Omental fat pad (tissue), 3 donors: ENCODE measurements at regions not wholly inside any gene's neighbourhood (a gene's known extent, or its start where the extent isn't known, plus 50 kb on each side); places are given as distances from the start of the nearest gene placed in this dataset.

Experiments
- ATAC-seq: fragments of 150-250 bp; one replicate; pipeline ENCODE4 v1.9.1; 2016; ENCODE audit warnings: mild to moderate bottlenecking, moderate library complexity; ENCODE audit not compliant: low FRiP score
- DNase-seq: peaks from one replicate; pipeline ENCODE4 v3.0.0-alpha.2; 2019; ENCODE audit warnings: low spot score
- TF ChIP-seq, protein P1 (sequence below), 3 donors: fragments of 450-650 bp; IDR thresholded peaks; one replicate each; pipeline ENCODE4 v1.5.1; 2016 to 2017; ENCODE audit warnings: antibody characterized with exemption in 3 of 3, mild to moderate bottlenecking in 3 of 3, moderate library complexity in 2 of 3

DNA sequence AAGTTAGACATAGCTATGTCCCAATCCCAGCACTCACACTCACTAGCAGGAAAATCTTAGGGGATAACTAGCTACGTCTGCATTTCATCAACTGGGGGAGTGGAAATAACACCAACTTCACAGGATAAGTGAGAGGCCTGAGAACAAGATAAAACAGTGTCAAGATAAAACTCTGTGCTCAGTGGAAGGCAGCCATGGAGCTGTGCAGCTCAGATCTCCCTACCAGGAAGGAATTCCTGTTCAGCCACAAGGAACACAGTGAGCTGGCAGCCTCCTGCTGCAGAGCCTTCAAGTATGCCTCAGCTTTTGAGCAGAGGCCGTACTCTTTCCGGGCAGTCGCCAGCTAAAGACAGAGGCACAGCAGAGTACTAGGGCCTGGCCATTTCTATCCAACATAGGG, 115.8 kb upstream of the TOPAZ1 start:
- ATAC-seq (peak; percentile 58), DNase-seq (no peak)
- TF ChIP-seq, protein P1, sequence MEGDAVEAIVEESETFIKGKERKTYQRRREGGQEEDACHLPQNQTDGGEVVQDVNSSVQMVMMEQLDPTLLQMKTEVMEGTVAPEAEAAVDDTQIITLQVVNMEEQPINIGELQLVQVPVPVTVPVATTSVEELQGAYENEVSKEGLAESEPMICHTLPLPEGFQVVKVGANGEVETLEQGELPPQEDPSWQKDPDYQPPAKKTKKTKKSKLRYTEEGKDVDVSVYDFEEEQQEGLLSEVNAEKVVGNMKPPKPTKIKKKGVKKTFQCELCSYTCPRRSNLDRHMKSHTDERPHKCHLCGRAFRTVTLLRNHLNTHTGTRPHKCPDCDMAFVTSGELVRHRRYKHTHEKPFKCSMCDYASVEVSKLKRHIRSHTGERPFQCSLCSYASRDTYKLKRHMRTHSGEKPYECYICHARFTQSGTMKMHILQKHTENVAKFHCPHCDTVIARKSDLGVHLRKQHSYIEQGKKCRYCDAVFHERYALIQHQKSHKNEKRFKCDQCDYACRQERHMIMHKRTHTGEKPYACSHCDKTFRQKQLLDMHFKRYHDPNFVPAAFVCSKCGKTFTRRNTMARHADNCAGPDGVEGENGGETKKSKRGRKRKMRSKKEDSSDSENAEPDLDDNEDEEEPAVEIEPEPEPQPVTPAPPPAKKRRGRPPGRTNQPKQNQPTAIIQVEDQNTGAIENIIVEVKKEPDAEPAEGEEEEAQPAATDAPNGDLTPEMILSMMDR (IDR thresholded peaks at IDR 0.05) = no peak

DNA sequence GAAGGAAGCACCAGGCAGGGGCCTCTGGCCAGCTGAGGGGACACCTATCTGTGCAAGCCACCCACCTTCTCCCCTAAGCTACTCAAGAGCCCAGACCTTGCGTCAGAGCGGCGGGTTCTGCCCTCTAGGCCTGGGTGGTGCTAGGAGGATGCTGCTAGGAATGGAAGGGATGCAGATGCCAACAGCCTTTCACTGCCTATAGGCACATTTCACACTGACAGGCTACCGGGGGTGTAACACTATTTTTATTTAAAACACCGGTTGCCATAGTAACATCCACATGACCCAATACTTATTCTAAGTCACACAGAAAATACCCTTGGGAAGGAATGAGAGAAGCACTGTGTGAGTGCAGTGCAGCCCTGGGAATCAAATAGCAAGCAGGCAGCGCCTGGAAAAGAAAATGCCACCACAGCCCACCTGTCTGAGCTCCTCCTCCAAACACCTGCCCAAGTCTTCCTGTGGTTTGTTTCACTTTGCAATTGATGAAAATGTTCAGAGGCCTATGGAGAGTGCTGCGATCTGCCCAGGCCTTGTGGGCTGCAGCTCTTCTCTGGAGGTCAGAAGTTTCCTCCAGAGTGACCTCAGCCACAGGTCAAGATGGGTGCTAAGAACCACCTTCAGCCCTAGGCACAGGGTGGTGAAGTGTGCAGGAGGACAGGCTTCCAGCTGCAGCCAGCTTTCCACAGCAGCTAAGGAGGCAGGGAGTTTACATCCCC, 113.5 kb upstream of the TOPAZ1 start:
- no peak for ATAC-seq
- TF ChIP-seq, protein P1 (IDR thresholded peaks at IDR 0.05) = no peak

DNA sequence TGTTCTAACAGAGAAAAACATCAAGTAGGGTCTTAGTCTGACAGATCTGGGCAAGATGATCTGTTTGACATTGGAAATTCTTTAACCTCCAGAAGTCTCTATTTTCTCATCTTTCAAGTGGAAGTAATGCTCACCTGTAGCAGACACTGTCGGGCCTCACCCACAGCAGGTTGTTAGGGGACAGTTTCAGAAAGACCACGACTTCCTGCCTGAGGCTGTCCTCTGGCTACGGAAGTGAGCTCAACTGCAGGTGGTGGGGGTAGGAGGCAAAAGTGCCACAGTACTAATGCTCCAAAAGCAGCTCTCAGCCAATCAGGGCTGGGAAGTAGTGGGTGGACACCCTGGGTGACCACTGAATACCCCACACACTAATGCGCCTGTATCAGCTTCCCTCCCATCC, 111.4 kb upstream of the TOPAZ1 start:
- DNase-seq = no peak
- no peak for ATAC-seq
- TF ChIP-seq, protein P1 (IDR thresholded peaks at IDR 0.05) = no peak

More for the DNA sequence above, 113.5 kb upstream of the TOPAZ1 start:
- DNase-seq = no peak

DNA sequence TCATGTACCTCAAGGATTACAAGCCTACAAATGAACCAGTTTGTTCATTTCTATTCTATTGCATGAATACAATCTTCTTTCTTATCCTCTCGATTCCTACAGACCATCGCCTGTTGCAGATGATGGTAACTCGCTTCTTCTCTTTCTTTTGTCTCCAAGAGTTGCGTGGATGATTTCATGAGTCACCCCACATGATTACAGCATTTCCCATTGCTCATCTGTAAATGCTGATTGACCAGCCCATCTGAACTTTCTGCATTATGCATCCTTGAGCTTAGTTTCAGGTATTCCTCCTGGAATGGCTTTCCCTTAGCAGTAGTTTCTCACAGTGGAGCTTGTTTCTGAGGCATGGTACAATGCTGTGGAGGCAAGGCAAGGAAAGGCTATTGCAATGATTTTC, 109.6 kb upstream of the TOPAZ1 start:
- TF ChIP-seq, protein P1 (IDR thresholded peaks at IDR 0.05) = no peak
- ATAC-seq (no peak), DNase-seq (no peak)

DNA sequence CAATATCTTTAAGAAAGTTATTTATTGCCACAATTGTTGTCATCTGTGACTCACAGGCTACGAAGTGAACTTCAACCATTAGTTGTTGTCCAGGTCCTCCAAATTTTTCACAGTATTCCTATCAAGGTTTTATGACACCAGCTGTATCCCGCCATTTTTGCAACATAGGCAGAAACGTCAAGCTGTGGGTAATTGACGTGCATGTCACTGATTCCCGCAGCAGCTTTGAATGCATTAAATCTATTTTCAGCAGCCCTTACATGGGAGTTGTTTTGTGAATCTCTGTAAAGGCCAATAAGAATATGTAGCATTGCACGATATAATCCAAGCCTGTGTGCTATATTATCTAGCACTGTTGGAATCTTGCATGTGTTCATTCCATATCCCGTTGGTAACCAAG, 109.1 kb upstream of the TOPAZ1 start:
- ATAC-seq = no peak
- TF ChIP-seq, protein P1 (IDR thresholded peaks at IDR 0.05) = no peak
- DNase-seq = no peak

DNA sequence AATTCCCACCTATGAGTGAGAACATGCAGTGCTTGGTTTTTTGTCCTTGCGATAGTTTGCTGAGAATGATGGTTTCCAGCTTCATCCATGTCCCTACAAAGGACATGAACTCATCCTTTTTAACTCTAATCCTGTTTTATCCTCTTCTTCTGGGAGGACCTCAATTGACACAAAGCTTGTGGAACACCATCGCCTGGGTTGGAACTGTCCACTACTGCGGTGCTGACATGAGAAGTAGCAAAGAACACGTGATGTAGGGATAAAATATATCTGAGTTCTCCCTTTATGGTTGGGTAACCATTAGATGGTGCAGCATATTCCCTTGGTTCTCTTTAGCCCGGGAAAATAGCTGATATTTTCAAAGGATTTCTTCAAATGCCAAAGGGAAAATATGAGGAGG, 105.3 kb upstream of the TOPAZ1 start:
- no peak for ATAC-seq
- DNase-seq = no peak
- TF ChIP-seq, protein P1 (IDR thresholded peaks at IDR 0.05) = no peak

DNA sequence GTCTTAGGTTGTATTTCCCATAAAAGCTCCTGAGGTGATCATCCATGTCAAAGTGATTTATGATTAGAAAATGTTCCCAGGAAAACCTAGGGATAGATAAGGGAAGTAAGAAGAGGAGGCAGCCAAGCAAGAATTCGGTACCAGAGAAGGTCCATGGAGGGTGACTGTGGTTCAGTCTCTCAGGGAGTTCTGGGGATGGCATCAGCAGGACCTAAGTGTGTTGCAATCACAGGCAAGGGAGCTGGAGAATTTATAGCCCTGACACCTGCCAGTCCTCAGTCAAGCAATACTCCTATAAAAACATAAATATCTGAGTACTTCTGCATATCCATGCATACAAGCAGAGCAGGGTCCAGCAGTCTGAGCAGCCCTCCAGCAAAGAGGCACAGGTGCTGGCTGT, 95.6 kb upstream of the TOPAZ1 start:
- ATAC-seq (no peak), DNase-seq (no peak)
- TF ChIP-seq, protein P1 (IDR thresholded peaks at IDR 0.05) = no peak
